ENCODE measurements at regions not wholly inside any gene's neighbourhood (a gene's known extent, or its start where the extent isn't known, plus 50 kb on each side); places are given as distances from the start of the nearest gene placed in this dataset.

GRCh38 chr4:18394656-18395055 lies 373.1 kb upstream of the LCORL start:
- TF ChIP-seq PRDM10 (CRISPR knock-in tag; IDR thresholded peaks at IDR 0.05; ENCODE audit: low read depth) (no peak), CHD2 (IDR thresholded peaks at IDR 0.05; ENCODE audit: low read depth, low read length) (no peak), PHF20 (CRISPR knock-in tag; IDR thresholded peaks at IDR 0.05) (no peak), KDM5A (IDR thresholded peaks at IDR 0.05; ENCODE audit: borderline replicate concordance, low read length) (no peak), NFYB (CRISPR knock-in tag; IDR thresholded peaks at IDR 0.05) (no peak), ZNF274 (CRISPR knock-in tag; IDR thresholded peaks at IDR 0.05) (no peak), ZNF775 (CRISPR knock-in tag; IDR thresholded peaks at IDR 0.05; ENCODE audit: borderline replicate concordance) (no peak), SP5 (CRISPR knock-in tag; IDR thresholded peaks at IDR 0.05; ENCODE audit: borderline replicate concordance, low read depth) (no peak), ZKSCAN8 (CRISPR knock-in tag; IDR thresholded peaks at IDR 0.05; ENCODE audit: borderline replicate concordance) (no peak)
- TF ChIP-seq, protein P1, sequence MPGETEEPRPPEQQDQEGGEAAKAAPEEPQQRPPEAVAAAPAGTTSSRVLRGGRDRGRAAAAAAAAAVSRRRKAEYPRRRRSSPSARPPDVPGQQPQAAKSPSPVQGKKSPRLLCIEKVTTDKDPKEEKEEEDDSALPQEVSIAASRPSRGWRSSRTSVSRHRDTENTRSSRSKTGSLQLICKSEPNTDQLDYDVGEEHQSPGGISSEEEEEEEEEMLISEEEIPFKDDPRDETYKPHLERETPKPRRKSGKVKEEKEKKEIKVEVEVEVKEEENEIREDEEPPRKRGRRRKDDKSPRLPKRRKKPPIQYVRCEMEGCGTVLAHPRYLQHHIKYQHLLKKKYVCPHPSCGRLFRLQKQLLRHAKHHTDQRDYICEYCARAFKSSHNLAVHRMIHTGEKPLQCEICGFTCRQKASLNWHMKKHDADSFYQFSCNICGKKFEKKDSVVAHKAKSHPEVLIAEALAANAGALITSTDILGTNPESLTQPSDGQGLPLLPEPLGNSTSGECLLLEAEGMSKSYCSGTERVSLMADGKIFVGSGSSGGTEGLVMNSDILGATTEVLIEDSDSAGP (CRISPR knock-in tag; IDR thresholded peaks at IDR 0.05; ENCODE audit: borderline replicate concordance) = no peak

Measured in HepG2 (cell line).